ENCODE measurements at regions not wholly inside any gene's neighbourhood (a gene's known extent, or its start where the extent isn't known, plus 50 kb on each side); places are given as distances from the start of the nearest gene placed in this dataset.

- no peak for DNase-seq
Measured at GRCh38 chr9:99445920-99446319, 223.8 kb downstream of the SEC61B start.

GRCh38 chr9:99447951-99448350 is 225.9 kb downstream of the SEC61B start:
- no peak for DNase-seq

- DNase-seq = no peak
Measured at GRCh38 chr9:99449726-99450125, 227.6 kb downstream of the SEC61B start.

- no peak for DNase-seq
Measured at GRCh38 chr9:99451112-99451606, 229.1 kb downstream of the SEC61B start.

GRCh38 chr9:99457406-99457805 is 235.3 kb downstream of the SEC61B start:
- no peak for DNase-seq

GRCh38 chr9:99457981-99458380 is 235.9 kb downstream of the SEC61B start:
- no peak for DNase-seq

- no peak for DNase-seq
Measured at GRCh38 chr9:99459919-99460318, 237.8 kb downstream of the SEC61B start.

GRCh38 chr9:99463131-99463530 is 241.0 kb downstream of the SEC61B start:
- no peak for DNase-seq

GRCh38 chr9:99464568-99464967 is 242.5 kb downstream of the SEC61B start:
- DNase-seq = no peak

- no peak for DNase-seq
Measured at GRCh38 chr9:99465231-99465907, 243.3 kb downstream of the SEC61B start.

- no peak for DNase-seq
Measured at GRCh38 chr9:99466104-99466503, 244.0 kb downstream of the SEC61B start.

- DNase-seq = no peak
Measured at GRCh38 chr9:99466781-99467180, 244.7 kb downstream of the SEC61B start.

GRCh38 chr9:99471033-99471432 is 249.0 kb downstream of the SEC61B start:
- DNase-seq = no peak

GRCh38 chr9:99472240-99472915 is 250.3 kb downstream of the SEC61B start:
- no peak for DNase-seq

GRCh38 chr9:99472916-99473245 is 250.8 kb downstream of the SEC61B start:
- DNase-seq = no peak

- DNase-seq = no peak
Measured at GRCh38 chr9:99474186-99474585, 252.1 kb downstream of the SEC61B start.

GRCh38 chr9:99475401-99476065 is 253.5 kb downstream of the SEC61B start:
- no peak for DNase-seq

GRCh38 chr9:99478469-99479027 is 256.5 kb downstream of the SEC61B start:
- no peak for DNase-seq

GRCh38 chr9:99479929-99480328 is 257.8 kb downstream of the SEC61B start:
- no peak for DNase-seq

GRCh38 chr9:99485459-99485858 is 263.4 kb downstream of the SEC61B start:
- DNase-seq = no peak

- DNase-seq = no peak
Measured at GRCh38 chr9:99486684-99487083, 264.6 kb downstream of the SEC61B start.

GRCh38 chr9:99488131-99489059 is 266.3 kb downstream of the SEC61B start:
- no peak for DNase-seq

GRCh38 chr9:99489060-99489413 is 267.0 kb downstream of the SEC61B start:
- DNase-seq = no peak
